DMS79 (cell line): ENCODE measurements at regions not wholly inside any gene's neighbourhood (a gene's known extent, or its start where the extent isn't known, plus 50 kb on each side); places are given as distances from the start of the nearest gene placed in this dataset.
A peak's percentile ranks its signal among the peaks of the same experiment; 100 is the strongest.
"Not testable (repeated sequence)": the region's sequence is repeated elsewhere in the genome, so short reads cannot be mapped to it uniquely, and the experiment has no call there.

Source experiments
- DNase-seq: peaks from one replicate; lab custom pipeline; 2025; lab: John Stamatoyannopoulos, UW

- no peak for DNase-seq
These were observed 128.0 kb downstream of the SPATA31D1 start for GRCh38 chr9:82116556-82116955.

GRCh38 chr9:82117026-82117811 lies 128.6 kb downstream of the SPATA31D1 start:
- DNase-seq, result no peak

- DNase-seq, result no peak
These were observed 134.2 kb downstream of the SPATA31D1 start for GRCh38 chr9:82122731-82123130.

GRCh38 chr9:82124090-82124489 lies 135.5 kb downstream of the SPATA31D1 start:
- DNase-seq, result no peak

- DNase-seq, result no peak
These were observed 137.7 kb downstream of the SPATA31D1 start for GRCh38 chr9:82126256-82126655.

GRCh38 chr9:82127465-82127864 lies 138.9 kb downstream of the SPATA31D1 start:
- DNase-seq, result no peak

GRCh38 chr9:82128011-82128696 lies 139.6 kb downstream of the SPATA31D1 start:
- no peak for DNase-seq

- DNase-seq, result no peak
These were observed 141.1 kb downstream of the SPATA31D1 start for GRCh38 chr9:82129708-82130107.

GRCh38 chr9:82130331-82131042 lies 141.9 kb downstream of the SPATA31D1 start:
- no peak for DNase-seq

- no peak for DNase-seq
These were observed 142.5 kb downstream of the SPATA31D1 start for GRCh38 chr9:82131072-82131471.

- no peak for DNase-seq
These were observed 143.5 kb downstream of the SPATA31D1 start for GRCh38 chr9:82132024-82132423.

GRCh38 chr9:82134010-82134409 lies 145.4 kb downstream of the SPATA31D1 start:
- no peak for DNase-seq

GRCh38 chr9:82135106-82135505 lies 146.5 kb downstream of the SPATA31D1 start:
- no peak for DNase-seq

- DNase-seq, result not testable (repeated sequence)
These were observed 149.5 kb downstream of the SPATA31D1 start for GRCh38 chr9:82138081-82138480.

GRCh38 chr9:82140471-82140870 lies 151.9 kb downstream of the SPATA31D1 start:
- DNase-seq, result peak; percentile 8

GRCh38 chr9:82144803-82145202 lies 156.2 kb downstream of the SPATA31D1 start:
- no peak for DNase-seq

GRCh38 chr9:82146677-82147076 lies 158.1 kb downstream of the SPATA31D1 start:
- DNase-seq, result no peak

- no peak for DNase-seq
These were observed 159.3 kb downstream of the SPATA31D1 start for GRCh38 chr9:82147798-82148425.

GRCh38 chr9:82148426-82148810 lies 159.8 kb downstream of the SPATA31D1 start:
- no peak for DNase-seq

GRCh38 chr9:82148901-82149461 lies 160.4 kb downstream of the SPATA31D1 start:
- DNase-seq, result no peak

GRCh38 chr9:82149501-82149946 lies 161.0 kb downstream of the SPATA31D1 start:
- no peak for DNase-seq

- DNase-seq, result no peak
These were observed 163.6 kb downstream of the SPATA31D1 start for GRCh38 chr9:82152181-82152580.
